HepG2 (cell line): ENCODE measurements at regions not wholly inside any gene's neighbourhood (a gene's known extent, or its start where the extent isn't known, plus 50 kb on each side); places are given as distances from the start of the nearest gene placed in this dataset.

ENCODE experiments used
- ATAC-seq: fragments of 200-7000 bp; cut with Tn5 transposase; 3 replicates; pipeline ENCODE4 v1.9.1; 2020; ENCODE audit warnings: mild to moderate bottlenecking, moderate library complexity
- BruUV-seq: library from RNA; stranded (reverse); fragments of 400-500 nt; replicated peaks from 2 replicates; lab custom pipeline; 2021; lab: Mats Ljungman, UMichigan
- CTCF ChIA-PET: fragments of 300-600 bp; formaldehyde crosslinking; extraction: SDS; loops from one replicate; lab custom pipeline; 2021; ENCODE audit warnings: low total read pairs, inconsistent platforms, low intra/inter-chr PET ratio; lab: Yijun Ruan, JAX
- POLR2A ChIA-PET: fragments of 350-600 bp; sonication (Branson Sonifier 250); formaldehyde crosslinking; loops from one replicate; lab custom pipeline; 2020; ENCODE audit warnings: antibody characterized with exemption, inconsistent platforms; lab: Yijun Ruan, JAX
- DNase-seq: peaks from one replicate; pipeline ENCODE4 v3.0.0-alpha.2; 2015; ENCODE audit warnings: low spot score
- FAIRE-seq: peaks from 3 replicates; lab custom pipeline; 2011; peaks lifted over from hg19 to GRCh38; lab: Jason Lieb, UNC
- H2AFZ ChIP-seq: one replicate; pipeline ENCODE4 v1.6.1; 2011; ENCODE audit warnings: low read length, inconsistent platforms
- H3K27ac ChIP-seq: fragments of 300-600 bp; 3 replicates; pipeline ENCODE4 v1.8.0; 2011; ENCODE audit warnings: mixed run types, mild to moderate bottlenecking, mixed read lengths, low read length, inconsistent platforms; ENCODE audit not compliant: insufficient read depth; ENCODE audit errors: extremely low read length
- H3K27me3 ChIP-seq, 2 experiments: fragments of 200-600 bp in 1 of 2; 2 replicates in 1 of 2; 3 replicates in 1 of 2; pipeline versions ENCODE4 v1.6.0 to v1.8.0; 2011; ENCODE audit warnings: low read length in 2 of 2, mild to moderate bottlenecking in 2 of 2, moderate library complexity in 2 of 2, inconsistent platforms in 1 of 2; ENCODE audit not compliant: insufficient read depth in 2 of 2, control insufficient read depth in 1 of 2
- H3K36me3 ChIP-seq, 2 experiments: fragments of 200-600 bp in 1 of 2; replicated peaks in 1 of 2; 2 replicates in 1 of 2; 3 replicates in 1 of 2; pipeline versions ENCODE4 v1.5.1 to v1.8.0; 2011; ENCODE audit warnings: low read length in 2 of 2, inconsistent platforms in 1 of 2; ENCODE audit not compliant: insufficient read depth in 2 of 2, control insufficient read depth in 1 of 2
- H3K4me1 ChIP-seq: 2 replicates; pipeline ENCODE4 v1.5.1; 2012; ENCODE audit warnings: low read length, inconsistent platforms; ENCODE audit not compliant: insufficient read depth
- H3K4me2 ChIP-seq: 2 replicates; pipeline ENCODE4 v1.6.0; 2011; ENCODE audit warnings: low read depth, low read length, inconsistent platforms
- H3K4me3 ChIP-seq, 3 experiments: fragments of 200-600 bp in 1 of 3; sonication (generic), shearing (Covaris generic) in 1 of 3; replicated peaks in 1 of 3; 2 replicates each; pipeline ENCODE4 v1.5.1; 2011 to 2016; ENCODE audit warnings: low read length in 3 of 3, inconsistent platforms in 2 of 3, low read depth in 2 of 3, mild to moderate bottlenecking in 2 of 3, control low read depth in 1 of 3, mixed read lengths in 1 of 3; ENCODE audit not compliant: insufficient read depth in 1 of 3
- H3K79me2 ChIP-seq: one replicate; pipeline ENCODE4 v1.6.1; 2011; ENCODE audit warnings: low read length, inconsistent platforms; ENCODE audit not compliant: insufficient read depth
- H3K9ac ChIP-seq: 2 replicates; pipeline ENCODE4 v1.6.0; 2011; ENCODE audit warnings: mild to moderate bottlenecking, low read depth, low read length, inconsistent platforms; ENCODE audit not compliant: insufficient read depth
- H3K9me3 ChIP-seq: 2 replicates; pipeline ENCODE4 v1.5.1; 2012; ENCODE audit warnings: mild to moderate bottlenecking, low read length
- H4K20me1 ChIP-seq: 2 replicates; pipeline ENCODE4 v1.6.0; 2011; ENCODE audit warnings: inconsistent platforms, mild to moderate bottlenecking, low read length, moderate library complexity; ENCODE audit not compliant: insufficient read depth
- TCF7 ChIP-seq: sonication (generic); IDR thresholded peaks from 2 replicates; pipeline ENCODE4 v1.6.1; 2016; ENCODE audit warnings: antibody characterized with exemption, low read depth
- ZNF572 ChIP-seq: sonication (generic); formaldehyde crosslinking; IDR thresholded peaks from 2 replicates; pipeline ENCODE4 v1.5.1; 2020; ENCODE audit warnings: mild to moderate bottlenecking, missing genetic modification reagents
- WGBS: methylation state at CpG from one replicate; pipeline ENCODE4 v1.1.6; 2017; ENCODE audit warnings: low lambda C conversion rate; 5-methylcytosine and 5-hydroxymethylcytosine counted together
- in situ Hi-C: cut with HindIII; loops from 2 replicates; pipeline ENCODE4 v1.10.0; 2017; ENCODE audit warnings: low pct_unique_long_range_greater_than_20kb; ENCODE audit not compliant: extremely low pct_ligation_motif_present
- intact Hi-C: fragments of 100-400 bp; cut with micrococcal nuclease; formaldehyde crosslinking; loops from one replicate; pipeline ENCODE4 v1.10.0; 2022; ENCODE audit not compliant: unreplicated experiment
- TF ChIP-seq, protein P1 (sequence below): sonication (generic); formaldehyde crosslinking; IDR thresholded peaks from 2 replicates; pipeline ENCODE4 v1.5.1; 2020; ENCODE audit warnings: mild to moderate bottlenecking, missing genetic modification reagents, moderate library complexity

DNA sequence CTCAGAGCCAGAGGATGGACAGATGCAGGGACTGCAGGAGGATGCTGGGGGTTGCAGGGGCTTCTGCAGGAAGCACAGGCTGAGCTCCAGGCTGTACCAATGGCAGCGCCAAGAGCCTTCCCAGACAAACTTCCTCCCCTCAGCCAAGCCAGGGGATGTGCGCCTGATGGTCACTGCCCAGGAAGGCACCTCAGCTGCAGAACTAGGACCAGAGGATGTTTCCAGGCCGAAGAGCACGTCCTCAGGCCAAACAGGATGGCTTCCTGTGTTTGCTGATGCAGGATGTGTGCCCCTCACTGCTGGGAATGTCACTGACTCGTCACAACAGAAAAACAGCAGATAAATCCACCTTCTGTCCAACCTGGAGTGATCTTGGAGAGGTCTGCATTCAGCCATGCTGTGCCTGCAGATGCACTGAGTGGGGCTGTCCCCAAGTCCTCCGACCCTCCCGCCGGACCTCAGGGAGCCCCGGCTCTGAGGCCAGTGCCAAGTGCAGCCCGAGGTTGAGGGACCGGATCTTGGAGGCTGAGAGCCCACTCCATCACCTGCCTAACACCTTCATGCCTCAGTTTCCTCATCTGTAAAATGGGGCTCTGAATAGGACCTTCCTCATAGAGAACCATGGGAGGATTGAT is 152.5 kb upstream of the CHST15 start:
- Histone ChIP-seq H3K9me3 (no peaks in the 10 kb centered on the region), H3K79me2 (no peaks in the 10 kb centered on the region), H3K27ac (no peak overlapping the region), H3K4me3 (no peak overlapping the region), H3K9ac (no peak overlapping the region), H3K27me3 (peaks cover 2 to 39% of the 10 kb centered on the region in 2 experiments; a peak in 3 of 5 replicates), H4K20me1 (no peaks in the 10 kb centered on the region), H3K4me2 (no peak overlapping the region), H3K4me1 (peaks cover 8% of the 10 kb centered on the region; the same call in 1 of the 2 replicates), H2AFZ (no peak overlapping the region), H3K36me3 (no peaks in the 10 kb centered on the region)
- in situ Hi-C loops (no loop called here), intact Hi-C loops (no loop called here)
- BruUV-seq, result no TSS peak
- ChIA-PET POLR2A (no interaction called here), CTCF (no interaction called here)
- FAIRE-seq (no peak), ATAC-seq (no peak), DNase-seq (no peak)
- WGBS, result 60% methylated on average over 1 of the region's 11 CpGs
- no peak for TF ChIP-seq TCF7
- TF ChIP-seq ZNF572 (CRISPR knock-in tag), result no peak

DNA sequence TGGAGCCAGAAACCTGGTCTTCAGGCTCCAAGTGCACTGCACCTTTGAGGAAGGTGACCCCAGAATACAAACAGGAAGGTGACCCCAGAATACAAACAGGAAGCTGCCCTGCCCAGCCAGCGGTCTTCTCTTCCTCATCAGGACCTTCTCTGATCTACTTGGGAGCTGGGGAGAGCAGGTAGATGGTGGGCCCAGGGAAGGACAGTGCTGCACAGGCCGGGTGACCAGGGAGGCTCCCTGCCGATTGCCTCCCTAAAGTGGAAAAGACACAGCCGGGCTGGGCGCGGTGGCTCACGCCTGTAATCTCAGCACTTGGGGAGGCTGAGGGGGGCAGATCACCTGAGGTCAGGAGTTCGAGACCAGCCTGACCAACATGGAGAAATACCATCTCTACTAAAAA is 151.8 kb upstream of the CHST15 start:
- Histone ChIP-seq H2AFZ (no peak overlapping the region), H3K9me3 (no peaks in the 10 kb centered on the region), H3K27me3 (peaks cover 2 to 34% of the 10 kb centered on the region in 2 experiments; a peak in 3 of 5 replicates), H3K4me3 (no peak overlapping the region), H3K4me2 (no peak overlapping the region), H3K36me3 (no peaks in the 10 kb centered on the region), H3K9ac (no peak overlapping the region), H3K79me2 (no peaks in the 10 kb centered on the region), H4K20me1 (no peaks in the 10 kb centered on the region), H3K4me1 (peaks cover 8% of the 10 kb centered on the region; the same call in 1 of the 2 replicates), H3K27ac (no peak overlapping the region)
- in situ Hi-C loops (no loop called here), intact Hi-C loops (no loop called here)
- TF ChIP-seq, protein P1, sequence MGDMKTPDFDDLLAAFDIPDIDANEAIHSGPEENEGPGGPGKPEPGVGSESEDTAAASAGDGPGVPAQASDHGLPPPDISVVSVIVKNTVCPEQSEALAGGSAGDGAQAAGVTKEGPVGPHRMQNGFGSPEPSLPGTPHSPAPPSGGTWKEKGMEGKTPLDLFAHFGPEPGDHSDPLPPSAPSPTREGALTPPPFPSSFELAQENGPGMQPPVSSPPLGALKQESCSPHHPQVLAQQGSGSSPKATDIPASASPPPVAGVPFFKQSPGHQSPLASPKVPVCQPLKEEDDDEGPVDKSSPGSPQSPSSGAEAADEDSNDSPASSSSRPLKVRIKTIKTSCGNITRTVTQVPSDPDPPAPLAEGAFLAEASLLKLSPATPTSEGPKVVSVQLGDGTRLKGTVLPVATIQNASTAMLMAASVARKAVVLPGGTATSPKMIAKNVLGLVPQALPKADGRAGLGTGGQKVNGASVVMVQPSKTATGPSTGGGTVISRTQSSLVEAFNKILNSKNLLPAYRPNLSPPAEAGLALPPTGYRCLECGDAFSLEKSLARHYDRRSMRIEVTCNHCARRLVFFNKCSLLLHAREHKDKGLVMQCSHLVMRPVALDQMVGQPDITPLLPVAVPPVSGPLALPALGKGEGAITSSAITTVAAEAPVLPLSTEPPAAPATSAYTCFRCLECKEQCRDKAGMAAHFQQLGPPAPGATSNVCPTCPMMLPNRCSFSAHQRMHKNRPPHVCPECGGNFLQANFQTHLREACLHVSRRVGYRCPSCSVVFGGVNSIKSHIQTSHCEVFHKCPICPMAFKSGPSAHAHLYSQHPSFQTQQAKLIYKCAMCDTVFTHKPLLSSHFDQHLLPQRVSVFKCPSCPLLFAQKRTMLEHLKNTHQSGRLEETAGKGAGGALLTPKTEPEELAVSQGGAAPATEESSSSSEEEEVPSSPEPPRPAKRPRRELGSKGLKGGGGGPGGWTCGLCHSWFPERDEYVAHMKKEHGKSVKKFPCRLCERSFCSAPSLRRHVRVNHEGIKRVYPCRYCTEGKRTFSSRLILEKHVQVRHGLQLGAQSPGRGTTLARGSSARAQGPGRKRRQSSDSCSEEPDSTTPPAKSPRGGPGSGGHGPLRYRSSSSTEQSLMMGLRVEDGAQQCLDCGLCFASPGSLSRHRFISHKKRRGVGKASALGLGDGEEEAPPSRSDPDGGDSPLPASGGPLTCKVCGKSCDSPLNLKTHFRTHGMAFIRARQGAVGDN (CRISPR knock-in tag), result no peak
- no peak for ATAC-seq
- no peak for DNase-seq
- 71% methylated on average over 8 of the region's 8 CpGs for WGBS
- FAIRE-seq, result no peak
- CTCF ChIA-PET, result no interaction called here
- BruUV-seq, result no TSS peak
- POLR2A ChIA-PET, result no interaction called here
